NCI-H1417 (cell line): ENCODE measurements at regions not wholly inside any gene's neighbourhood (a gene's known extent, or its start where the extent isn't known, plus 50 kb on each side); places are given as distances from the start of the nearest gene placed in this dataset.
A peak's percentile ranks its signal among the peaks of the same experiment; 100 is the strongest.
"Not testable (repeated sequence)": the region's sequence is repeated elsewhere in the genome, so short reads cannot be mapped to it uniquely, and the experiment has no call there.

Source experiments
- DNase-seq, 3 experiments: peaks; one replicate each; lab custom pipeline; 2025; lab: John Stamatoyannopoulos, UW

DNA sequence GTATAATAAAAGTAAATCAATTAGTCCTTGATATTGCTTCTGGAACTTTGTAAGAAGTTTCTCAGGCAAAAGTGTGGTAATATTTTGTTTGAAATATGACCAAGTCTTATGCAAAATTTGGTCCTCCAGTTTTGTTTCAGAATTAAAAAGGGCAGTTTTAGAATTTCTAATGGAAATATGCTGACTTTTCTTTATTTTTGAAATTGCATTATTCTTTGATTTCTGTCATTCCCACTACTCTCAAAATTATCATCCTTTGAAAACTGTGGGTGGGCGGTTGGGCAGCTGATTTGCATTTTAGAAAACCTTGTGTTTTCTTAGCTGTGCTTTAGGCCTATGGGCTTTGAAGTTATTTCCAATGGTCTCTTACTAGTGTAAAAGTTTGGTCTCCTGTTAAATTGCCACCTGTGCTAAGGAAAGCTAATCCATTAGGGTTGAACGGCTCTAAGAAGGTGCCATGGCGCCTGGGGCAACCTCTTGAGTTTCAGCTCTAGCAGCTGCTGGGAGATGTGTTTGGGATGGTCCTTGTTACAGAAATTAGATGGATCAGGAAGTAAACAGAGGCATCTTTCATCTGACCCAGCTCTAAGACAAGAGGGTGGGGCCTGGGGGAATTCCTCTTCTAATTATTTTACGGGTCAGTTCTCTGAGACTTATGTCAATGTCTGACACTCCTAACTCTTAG is 880.8 kb upstream of the SLC35B3 start:
- peak in 1 of 3 experiments; percentile 4 for DNase-seq

DNA sequence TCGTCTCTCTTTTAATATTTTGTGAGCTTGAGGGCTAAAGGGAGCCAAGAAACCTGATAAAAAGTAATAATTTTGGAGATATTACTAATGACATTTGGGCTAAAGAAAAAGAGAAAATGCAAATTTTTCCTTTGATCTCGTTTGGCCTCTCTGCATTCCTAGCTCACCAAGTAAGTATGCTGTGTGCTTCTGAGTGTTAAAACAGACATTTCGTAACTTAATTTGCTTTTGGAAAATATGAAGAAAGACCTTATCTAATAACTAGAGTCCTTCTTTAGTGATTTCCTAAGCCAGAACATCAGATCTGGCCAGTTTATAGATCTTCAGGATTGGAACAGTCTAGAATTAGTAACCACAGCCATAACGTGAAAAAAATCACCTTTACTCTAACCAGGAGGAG is 872.9 kb upstream of the SLC35B3 start:
- no peak for DNase-seq

DNA sequence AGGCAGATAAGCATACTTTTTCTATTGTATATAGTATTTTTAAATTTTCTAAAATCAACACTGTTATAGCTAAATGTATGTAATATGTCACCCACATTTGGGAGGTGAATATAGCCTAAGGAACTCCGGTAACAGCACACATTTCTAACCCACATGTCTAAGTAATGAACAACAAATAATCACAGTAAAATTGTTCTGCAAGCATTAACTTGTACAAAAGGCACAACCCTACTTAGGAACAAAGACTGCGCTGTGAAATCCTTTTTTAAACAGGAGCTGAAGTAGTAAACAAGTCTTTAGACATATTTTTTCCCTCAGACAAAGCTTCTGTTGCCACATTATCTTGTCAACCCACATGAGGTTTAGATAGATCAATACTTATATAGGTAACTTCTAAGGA is 872.4 kb upstream of the SLC35B3 start:
- DNase-seq: no peak

DNA sequence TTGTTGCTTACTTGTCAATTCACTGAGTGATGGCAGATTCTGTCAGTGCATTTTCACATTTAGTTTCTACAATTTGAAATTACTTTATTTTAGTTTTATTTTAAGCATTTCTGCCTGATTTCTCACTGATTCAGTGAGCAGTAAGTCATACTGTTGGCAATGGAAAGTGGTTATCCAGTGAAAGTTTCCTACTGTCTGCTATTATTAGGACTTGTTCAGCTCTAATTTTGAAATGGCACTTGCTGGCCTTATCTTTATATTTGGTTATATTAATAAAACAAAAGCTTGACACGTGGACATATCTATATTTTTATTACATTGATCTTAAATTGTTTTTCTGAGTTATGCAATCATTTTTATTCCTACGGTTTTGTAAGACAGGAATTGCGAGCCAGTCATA is 871.8 kb upstream of the SLC35B3 start:
- DNase-seq: no peak

DNA sequence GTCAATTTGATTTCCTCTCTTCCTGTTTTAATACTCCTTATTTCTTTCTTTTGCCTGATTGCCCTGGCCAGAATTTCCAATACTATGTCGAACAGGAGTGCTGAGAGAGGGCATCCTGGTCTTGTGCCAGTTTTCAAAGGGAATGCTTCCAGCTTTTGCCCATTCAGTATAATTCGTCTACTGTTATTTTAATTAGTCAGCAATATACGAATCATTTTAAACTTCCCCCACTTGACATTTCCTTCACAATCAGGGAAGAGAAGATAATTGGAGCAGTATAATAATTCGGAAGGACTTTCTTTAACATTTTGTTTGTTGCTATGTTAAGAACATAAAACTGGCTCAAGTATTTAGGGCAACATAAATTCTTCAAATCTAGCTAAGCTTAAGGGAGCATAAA is 860.3 kb upstream of the SLC35B3 start:
- DNase-seq: no peak

DNA sequence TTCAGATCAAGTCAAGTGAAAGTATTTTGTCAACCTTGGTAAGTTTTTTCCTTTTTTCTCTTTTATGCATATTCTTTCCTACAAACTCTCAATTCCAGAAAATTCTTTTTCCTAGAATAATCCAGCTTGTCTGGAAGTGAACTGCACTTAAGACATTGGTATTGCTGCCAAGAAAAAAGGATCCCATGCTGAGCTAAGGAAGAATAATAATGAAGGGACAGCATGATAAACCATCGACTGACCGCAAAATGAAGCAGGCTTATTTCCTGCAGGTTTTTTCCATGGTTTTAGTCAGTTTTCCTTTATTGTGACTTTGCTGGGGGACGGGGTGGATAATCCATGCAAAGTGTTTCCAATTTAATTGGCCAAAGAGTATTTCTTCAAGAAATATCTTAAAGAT is 857.6 kb upstream of the SLC35B3 start:
- DNase-seq: no peak

DNA sequence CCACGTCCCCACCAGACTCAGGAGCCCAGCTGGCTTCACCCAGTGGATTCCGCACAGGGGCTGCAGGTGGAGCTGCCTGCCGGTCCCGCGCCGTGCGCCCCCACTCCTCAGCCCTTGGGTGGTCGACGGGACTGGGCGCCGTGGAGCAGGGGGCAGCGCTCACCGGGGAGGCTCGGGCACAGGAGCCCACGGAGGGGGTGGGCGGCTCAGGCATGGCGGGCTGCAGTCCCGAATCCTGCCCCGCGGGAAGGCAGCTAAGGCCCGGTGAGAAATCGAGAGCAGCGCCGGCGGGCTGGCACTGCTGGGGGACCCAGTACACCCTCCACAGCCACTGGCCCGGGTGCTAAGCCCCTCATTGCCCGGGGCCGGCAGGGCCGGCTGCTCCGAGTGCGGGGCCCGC is 855.0 kb upstream of the SLC35B3 start:
- DNase-seq: not testable (repeated sequence)

DNA sequence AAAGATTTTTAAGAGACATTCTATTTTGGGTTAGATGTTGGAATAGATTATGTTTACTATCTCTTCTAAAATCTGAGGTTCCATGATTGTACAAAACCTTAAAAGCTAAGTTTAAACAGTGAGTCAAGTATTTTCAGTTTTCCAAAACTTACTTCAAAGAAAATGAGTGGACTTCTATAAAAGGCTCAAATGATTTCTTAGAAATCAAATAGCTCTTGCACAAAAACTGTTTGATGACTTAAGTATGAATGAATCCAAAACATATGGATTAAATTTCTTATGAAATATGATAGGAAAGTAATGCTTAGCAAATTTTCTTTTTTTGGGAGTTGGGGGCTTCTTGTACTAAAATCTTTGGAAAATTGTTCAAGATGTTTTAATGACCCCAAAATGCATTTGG is 837.3 kb upstream of the SLC35B3 start:
- DNase-seq: no peak

DNA sequence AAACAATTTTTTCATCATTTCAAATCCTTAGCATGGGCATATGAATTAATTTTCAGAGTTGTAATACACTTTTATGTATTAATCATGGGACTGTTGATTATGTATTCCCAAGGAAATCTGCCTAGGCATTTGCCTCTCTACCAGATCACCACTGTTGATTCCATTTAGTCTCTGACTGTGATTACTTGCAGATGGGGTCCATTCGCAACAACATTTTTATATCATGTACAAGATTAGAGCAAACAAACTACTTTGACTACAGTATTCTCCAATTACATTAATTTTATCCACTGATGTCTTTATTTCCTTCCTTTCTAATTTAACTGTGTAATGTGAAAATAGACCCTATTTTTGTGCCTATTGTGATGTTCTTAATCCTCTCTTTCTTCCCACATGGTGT is 831.4 kb upstream of the SLC35B3 start:
- DNase-seq: no peak

DNA sequence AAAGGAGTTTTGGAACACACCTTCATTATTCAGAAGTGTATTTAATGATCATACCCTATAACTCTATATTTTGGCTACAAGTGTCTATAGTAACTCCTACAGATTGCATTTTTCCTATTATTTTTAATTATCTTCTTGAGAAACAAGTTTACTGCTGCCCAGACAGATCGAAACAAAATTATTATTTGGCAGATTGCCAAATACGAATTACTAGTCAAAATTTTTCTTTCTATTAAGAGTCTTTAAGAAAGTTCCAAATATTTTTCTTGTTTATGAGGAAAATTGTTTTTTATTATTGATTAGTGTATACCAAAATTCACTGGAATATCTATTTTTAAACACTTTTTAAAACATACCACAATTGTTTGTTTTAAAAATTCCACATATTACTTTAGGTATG is 821.9 kb upstream of the SLC35B3 start:
- no peak for DNase-seq

DNA sequence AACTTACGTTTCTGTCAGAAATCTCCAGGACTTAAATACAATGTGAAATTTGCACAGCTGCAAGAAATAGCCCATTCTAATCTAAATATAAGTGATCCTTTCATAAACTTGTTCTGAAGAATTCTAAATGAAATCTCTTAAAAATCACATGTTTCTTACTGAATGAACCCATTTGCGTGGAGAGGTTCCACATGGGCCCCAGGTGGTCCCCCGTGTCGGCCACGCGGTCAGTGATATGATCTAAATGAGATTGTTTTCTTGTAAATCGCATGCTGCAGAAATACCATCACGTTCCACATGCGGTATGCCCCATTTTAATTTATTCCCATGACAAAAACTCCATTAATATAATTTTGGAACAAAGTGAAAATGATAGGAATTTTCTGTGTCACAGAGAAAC is 818.9 kb upstream of the SLC35B3 start:
- DNase-seq: no peak

DNA sequence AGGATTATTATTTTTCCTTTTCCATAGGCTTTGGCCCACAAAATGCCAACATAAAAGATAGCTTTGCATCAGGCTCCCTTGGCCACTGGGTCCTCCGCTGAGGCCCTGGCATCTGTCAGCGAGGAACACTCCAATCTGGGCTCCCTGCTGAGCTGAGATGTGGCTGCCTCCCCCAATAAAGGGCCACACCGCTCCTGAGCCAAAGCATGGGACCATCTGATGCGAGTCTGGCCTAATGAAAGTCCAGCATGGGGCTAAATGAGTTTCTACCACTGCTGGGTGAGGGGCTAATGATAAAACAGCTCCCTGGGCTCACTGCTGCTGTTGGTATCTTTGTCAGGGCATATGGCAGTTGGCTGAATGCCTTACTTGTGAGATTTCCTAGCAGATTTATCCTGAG is 817.5 kb upstream of the SLC35B3 start:
- DNase-seq: no peak

DNA sequence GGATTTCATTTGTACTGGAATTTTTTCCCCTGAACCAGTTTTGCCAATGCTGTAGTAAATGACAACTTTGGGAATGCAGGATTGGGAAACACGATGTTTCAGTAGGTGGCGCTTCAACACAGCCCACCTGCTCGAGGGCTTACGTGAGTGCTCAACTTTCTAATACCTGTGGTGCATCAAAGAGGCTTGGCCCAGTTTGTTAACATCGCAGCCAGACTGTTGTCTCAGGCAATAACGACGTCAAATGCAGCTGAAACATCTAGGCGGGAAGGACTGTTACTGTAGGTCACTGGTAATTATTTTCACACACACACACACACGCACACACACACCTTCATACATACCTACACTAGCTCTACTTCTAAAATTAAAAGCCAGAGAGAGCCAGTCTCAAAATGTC is 815.5 kb upstream of the SLC35B3 start:
- DNase-seq: peak; percentile 43 to 83 (median 62)

DNA sequence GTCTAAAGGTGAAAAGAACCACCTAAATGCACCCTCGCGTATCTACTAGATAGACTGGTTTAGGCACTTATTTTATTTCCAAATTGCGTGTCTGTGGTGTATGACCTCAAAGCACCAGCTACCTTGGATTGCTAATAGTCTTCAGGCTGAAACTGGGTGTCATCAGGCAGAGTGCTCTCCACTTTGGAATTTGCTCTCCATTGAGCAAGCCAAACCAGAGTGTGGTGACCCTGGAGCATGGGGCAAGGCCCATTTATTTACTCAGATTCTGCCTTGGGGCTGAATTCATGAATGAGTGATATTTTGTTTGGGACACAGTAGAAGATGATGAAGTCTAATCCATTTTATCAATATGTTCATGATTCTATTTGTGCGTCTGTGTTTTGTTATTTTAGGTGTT is 812.8 kb upstream of the SLC35B3 start:
- no peak for DNase-seq

DNA sequence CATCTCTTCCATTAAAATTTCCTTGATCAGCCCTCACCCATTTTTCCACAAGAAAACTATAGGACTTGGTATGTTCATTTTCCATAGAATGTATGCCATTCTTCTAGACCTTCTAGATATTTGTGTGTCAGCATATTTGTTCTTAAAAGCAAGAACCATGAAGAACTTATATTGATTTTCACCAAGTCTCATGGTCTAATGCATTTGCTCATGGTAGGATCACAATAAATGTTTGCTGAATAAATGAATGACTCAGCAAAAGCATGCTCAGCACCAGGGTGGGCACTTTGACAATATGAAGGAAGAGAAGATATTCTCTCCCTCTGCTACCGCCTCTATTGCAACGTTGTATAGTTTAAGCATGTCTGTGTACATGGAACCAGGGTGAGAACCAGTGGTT is 805.5 kb upstream of the SLC35B3 start:
- no peak for DNase-seq

DNA sequence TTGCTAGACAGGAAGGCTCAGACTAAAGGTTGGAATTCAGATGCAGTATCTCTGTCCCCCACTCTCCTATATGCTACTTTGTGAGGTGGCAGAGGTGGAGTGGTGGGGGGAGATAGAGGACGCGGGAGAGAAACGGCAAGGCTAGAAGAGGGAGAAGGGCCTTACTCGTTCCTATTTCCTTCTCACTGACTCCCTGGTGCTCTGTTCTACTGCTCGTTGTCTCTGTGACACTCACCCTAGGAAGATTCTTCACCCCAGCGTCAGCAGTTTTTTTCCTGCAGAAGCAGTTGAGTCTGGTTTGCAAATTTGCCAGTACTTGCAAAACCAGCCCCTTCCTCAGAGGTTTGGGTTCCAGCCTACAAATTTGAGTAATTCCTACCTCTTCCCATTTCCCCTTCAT is 801.1 kb upstream of the SLC35B3 start:
- DNase-seq: no peak

DNA sequence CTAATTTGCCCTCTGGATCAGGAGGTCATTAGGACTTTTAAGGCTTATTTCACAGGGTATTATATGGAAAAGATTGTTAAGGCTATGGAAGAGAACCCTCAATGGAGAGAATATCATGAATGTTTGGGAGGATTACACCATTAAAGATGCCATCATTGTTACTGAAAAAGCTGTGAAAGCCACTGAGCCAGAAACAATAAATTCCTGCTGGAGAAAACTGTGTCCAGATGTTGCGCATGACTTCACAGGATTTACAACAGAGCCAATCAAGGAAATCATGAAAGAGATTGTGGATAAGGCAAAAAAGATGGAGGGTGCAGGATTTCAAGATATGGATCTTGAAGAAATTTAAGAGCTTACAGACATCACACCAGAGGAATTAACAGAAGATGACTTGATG is 798.3 kb upstream of the SLC35B3 start:
- no peak for DNase-seq

DNA sequence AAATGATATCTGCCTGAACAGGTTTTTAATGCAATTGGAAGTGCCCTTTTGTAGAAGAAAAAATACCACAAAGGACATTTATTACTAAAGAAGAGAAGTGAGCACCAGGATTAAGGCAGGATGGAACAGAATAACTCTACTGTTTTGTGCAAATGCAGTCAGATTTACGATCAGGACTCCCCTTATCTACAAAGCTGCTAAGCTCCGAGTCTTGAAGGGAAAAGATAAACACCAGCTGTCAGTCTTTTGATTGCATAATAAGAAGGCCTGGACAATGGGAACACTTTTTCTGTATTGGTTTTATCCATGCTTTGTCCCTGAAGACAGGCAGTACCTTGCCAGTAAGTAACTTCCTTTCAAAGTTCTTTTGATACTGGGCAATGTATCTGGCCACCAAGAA is 797.9 kb upstream of the SLC35B3 start:
- DNase-seq: no peak

DNA sequence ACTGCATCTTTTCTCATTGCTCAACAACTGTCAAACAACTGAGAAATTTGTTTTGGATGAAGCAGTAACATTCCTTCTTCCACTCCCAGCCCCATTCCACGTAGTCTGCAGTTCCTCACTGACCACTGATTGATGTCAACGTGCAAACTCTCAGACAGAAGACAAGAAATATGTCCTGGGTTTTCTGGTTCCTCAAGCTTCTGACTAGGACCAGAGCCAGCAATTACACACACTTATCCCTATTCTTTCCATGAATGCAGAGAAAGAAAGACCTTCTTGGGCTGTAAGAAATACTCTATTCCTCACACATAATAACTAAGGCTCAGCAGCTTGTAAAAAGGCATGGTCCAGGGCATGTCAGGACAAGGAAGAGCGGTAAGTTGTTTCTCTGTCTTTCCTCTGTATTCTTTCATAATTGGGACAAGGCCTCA is 790.1 kb upstream of the SLC35B3 start:
- DNase-seq: no peak

DNA sequence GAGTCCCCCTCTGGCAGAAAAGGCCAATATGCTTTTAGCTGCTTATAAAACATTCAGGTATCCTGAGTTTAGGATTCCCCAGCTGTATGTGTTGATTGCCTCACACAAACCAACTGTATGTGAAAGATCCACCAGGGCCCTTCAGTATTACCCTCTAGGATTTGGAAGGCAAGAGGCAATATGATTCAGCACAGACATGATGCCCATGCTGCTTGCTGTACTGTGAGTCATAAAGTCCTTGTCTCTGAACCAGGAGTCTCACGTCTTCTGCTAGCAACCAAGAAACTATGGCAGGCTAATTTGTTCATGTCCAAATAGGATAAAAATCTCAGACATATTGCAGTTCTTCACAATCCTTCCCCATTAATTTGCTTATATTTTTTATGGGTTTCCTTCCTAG is 789.2 kb upstream of the SLC35B3 start:
- no peak for DNase-seq

DNA sequence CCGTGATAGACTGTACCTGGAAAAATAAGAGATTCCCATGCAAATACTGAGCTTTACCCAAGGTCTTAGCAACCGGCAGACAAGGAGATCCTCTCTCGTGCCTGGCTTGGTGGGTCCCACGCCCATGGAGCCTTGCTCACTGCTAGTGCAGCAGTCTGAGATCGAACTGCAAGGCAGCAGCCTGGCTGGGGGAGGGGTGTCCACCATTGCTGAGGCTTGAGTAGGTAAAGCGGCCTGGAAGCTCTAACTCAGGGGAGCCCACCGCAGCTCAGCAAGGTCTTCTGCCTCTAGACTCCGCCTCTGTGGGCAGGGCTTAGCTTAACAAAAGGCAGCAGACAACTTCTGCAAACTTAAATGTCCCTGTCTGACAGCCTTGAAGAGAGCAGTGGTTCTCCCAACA is 778.4 kb upstream of the SLC35B3 start:
- not testable (repeated sequence) for DNase-seq

DNA sequence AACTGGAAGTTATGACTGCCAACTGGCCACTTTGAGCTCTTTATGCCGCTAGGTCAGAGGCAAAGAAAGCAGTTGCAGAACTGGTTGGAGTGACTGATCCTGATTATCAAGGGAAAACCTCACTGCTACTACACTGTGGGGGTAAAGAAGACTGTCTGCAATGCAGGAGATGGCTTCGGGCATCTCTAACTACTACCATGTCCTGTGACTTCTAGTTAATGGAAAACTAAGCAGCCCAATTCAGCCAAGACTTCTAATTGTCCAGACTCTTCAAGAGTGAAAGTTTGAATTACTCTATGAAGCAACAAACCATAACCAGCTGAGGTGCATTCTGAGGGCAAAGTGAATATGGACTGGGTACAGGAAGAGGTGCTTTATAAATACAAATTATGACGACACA is 773.6 kb upstream of the SLC35B3 start:
- no peak for DNase-seq

DNA sequence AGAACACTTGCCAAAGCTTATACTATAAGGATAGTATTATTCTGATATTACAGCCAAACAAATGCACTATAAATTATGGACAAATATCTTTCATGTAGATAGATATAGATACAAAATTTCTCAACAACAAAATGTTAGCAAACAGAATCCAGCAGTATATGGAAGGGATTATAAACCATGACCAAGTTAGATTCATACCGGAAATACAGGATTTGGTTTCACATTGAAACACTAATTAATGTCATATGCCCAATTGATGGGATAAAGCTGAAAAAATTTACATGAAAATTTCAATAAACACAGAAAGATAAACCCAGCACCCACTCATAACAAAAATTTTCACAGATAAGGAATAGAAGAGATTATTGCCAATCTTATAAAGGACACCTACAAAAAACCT is 770.3 kb upstream of the SLC35B3 start:
- no peak for DNase-seq

DNA sequence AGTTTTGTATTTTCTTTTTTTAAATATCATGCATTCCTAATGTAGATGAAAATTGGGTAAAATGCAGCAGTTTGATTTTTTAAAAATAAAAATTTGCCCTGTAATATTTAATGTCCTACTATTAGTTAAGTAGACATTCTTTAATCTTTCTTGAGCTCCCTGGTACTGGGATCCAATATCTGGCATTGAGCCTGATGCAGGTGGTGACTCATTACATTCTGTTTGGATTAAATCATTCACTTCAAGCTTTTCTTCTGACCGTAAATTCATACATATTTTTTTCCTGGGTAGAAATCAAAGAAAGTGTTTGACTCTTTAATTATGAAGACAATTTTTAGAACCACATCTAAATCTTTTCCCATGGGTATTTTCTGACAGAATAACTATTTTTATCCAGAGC is 768.8 kb upstream of the SLC35B3 start:
- no peak for DNase-seq

DNA sequence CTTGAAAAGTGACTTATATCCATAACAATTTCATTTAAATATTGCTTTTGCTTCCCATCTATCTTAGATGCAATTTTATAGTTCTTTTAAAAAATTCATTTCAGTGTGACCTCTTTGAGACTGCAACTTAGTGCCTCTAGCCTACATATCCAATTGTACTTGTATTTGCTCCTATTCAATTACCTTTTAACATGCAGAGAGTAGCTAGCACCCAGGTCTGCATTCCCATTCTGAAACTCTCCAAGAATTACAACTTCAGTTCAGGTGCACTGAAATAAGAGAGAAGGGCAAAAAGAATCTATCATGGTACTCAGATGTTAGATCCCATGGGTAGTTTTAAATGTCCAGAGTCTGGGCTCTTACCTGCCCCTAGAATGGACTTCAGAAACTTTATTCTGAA is 765.4 kb upstream of the SLC35B3 start:
- no peak for DNase-seq
